HCT116 (cell line): ENCODE measurements at regions not wholly inside any gene's neighbourhood (a gene's known extent, or its start where the extent isn't known, plus 50 kb on each side); places are given as distances from the start of the nearest gene placed in this dataset.

Experiments used
- ATAC-seq: fragments of 200-7000 bp; cut with Tn5 transposase; 2 replicates; pipeline ENCODE4 v1.9.1; 2020; ENCODE audit warnings: mild to moderate bottlenecking, moderate library complexity
- BruUV-seq: library from RNA; stranded (reverse); fragments of 400-500 nt; replicated peaks from 2 replicates; lab custom pipeline; 2021; lab: Mats Ljungman, UMichigan
- CTCF ChIA-PET: fragments of 300-600 bp; sonication (Branson Sonifier 250); formaldehyde crosslinking; loops from one replicate; lab custom pipeline; 2021; ENCODE audit warnings: antibody characterized with exemption; lab: Charles Lee
- POLR2A ChIA-PET: fragments of 300-600, 350-600 bp; sonication (Branson Sonifier 250); formaldehyde crosslinking; loops from one replicate; lab custom pipeline; 2021; ENCODE audit warnings: antibody characterized with exemption; lab: Charles Lee
- RAD21 ChIA-PET, 2 experiments: fragments of 300-600 bp; sonication (Branson Sonifier 250); formaldehyde crosslinking; loops; one replicate each; lab custom pipeline; 2023; ENCODE audit warnings: low total read pairs in 2 of 2; ENCODE audit not compliant: uncharacterized antibody in 2 of 2, unreplicated experiment in 2 of 2, low non-redundant PET in 1 of 2; lab: Charles Lee
- DNase-seq: peaks from one replicate; pipeline ENCODE4 v3.0.0-alpha.2; 2010; ENCODE audit warnings: low read depth, low spot score
- H2AFZ ChIP-seq: fragments of 200-600 bp; shearing (Covaris generic), sonication (generic); 2 replicates; pipeline ENCODE4 v1.6.1; 2017; ENCODE audit warnings: low read depth, mixed run types, mixed read lengths, antibody characterized with exemption, low read length; ENCODE audit not compliant: poor library complexity, severe bottlenecking
- H3K27ac ChIP-seq: 2 replicates; pipeline ENCODE4 v1.5.1; 2012; ENCODE audit warnings: low read depth, low read length
- H3K27me3 ChIP-seq: fragments of 200-600 bp; sonication (generic); 2 replicates; pipeline ENCODE4 v1.6.1; 2016; ENCODE audit warnings: mixed run types, low read length, mixed read lengths; ENCODE audit not compliant: insufficient read depth
- H3K36me3 ChIP-seq, 2 experiments: fragments of 200-500 bp in 1 of 2; fragments of 200-600 bp in 1 of 2; sonication (Bioruptor generic) in 1 of 2; sonication (generic) in 1 of 2; 2 replicates each; pipeline versions ENCODE4 v1.5.1 to v1.6.1; 2014 to 2016; ENCODE audit warnings: low read length in 2 of 2, inconsistent platforms in 1 of 2, mixed read lengths in 1 of 2, mixed run types in 1 of 2; ENCODE audit not compliant: insufficient read depth in 2 of 2, control insufficient read depth in 1 of 2
- H3K4me1 ChIP-seq, 2 experiments: fragments of 200-600 bp in 1 of 2; sonication (generic) in 1 of 2; 2 replicates each; pipeline versions ENCODE4 v1.5.1 to v1.6.1; 2012 to 2017; ENCODE audit warnings: low read length in 2 of 2, inconsistent platforms in 1 of 2, mild to moderate bottlenecking in 1 of 2, mixed read lengths in 1 of 2, mixed run types in 1 of 2, moderate library complexity in 1 of 2; ENCODE audit not compliant: insufficient read depth in 2 of 2, control insufficient read depth in 1 of 2
- H3K4me2 ChIP-seq: fragments of 200-600 bp; sonication (generic); 2 replicates; pipeline ENCODE4 v1.6.1; 2017; ENCODE audit warnings: mixed run types, low read length, mixed read lengths
- H3K4me3 ChIP-seq, 2 experiments: fragments of 200-600 bp in 1 of 2; sonication (generic) in 1 of 2; replicated peaks in 1 of 2; 2 replicates each; pipeline ENCODE4 v1.5.1; 2011 to 2016; ENCODE audit warnings: low read length in 2 of 2, control low read depth in 1 of 2, low read depth in 1 of 2, mild to moderate bottlenecking in 1 of 2, mixed read lengths in 1 of 2, mixed run types in 1 of 2
- H3K79me2 ChIP-seq: fragments of 200-600 bp; sonication (generic); 2 replicates; pipeline ENCODE4 v1.6.1; 2017; ENCODE audit warnings: mild to moderate bottlenecking, mixed run types, low read length, moderate library complexity, mixed read lengths; ENCODE audit not compliant: insufficient read depth
- H3K9ac ChIP-seq: fragments of 200-600 bp; sonication (generic); 2 replicates; pipeline ENCODE4 v1.6.1; 2016; ENCODE audit warnings: low read length, mixed read lengths
- H3K9me2 ChIP-seq: fragments of 200-600 bp; sonication (generic), shearing (Covaris generic); 2 replicates; pipeline ENCODE4 v1.6.1; 2017; ENCODE audit warnings: mixed run types, mild to moderate bottlenecking, moderate library complexity; ENCODE audit not compliant: insufficient read depth
- H3K9me3 ChIP-seq, 2 experiments: fragments of 200-500 bp in 1 of 2; fragments of 200-600 bp in 1 of 2; sonication (Bioruptor generic) in 1 of 2; sonication (generic) in 1 of 2; 2 replicates each; pipeline ENCODE4 v1.6.1; 2014 to 2017; ENCODE audit warnings: low read length in 2 of 2, mixed read lengths in 2 of 2, inconsistent platforms in 1 of 2, low read depth in 1 of 2, mild to moderate bottlenecking in 1 of 2, mixed run types in 1 of 2, moderate library complexity in 1 of 2; ENCODE audit not compliant: control insufficient read depth in 1 of 2, insufficient read depth in 1 of 2
- H4K20me1 ChIP-seq: fragments of 200-600 bp; sonication (generic), shearing (Covaris generic); 2 replicates; pipeline ENCODE4 v1.6.1; 2017; ENCODE audit warnings: mixed run types, mild to moderate bottlenecking, moderate library complexity; ENCODE audit not compliant: insufficient read depth
- ATF3 ChIP-seq: IDR thresholded peaks from 2 replicates; pipeline ENCODE4 v1.6.1; 2012
- CBX3 ChIP-seq: IDR thresholded peaks from 2 replicates; pipeline ENCODE4 v1.6.1; 2012; ENCODE audit warnings: low read depth
- CEBPB ChIP-seq: IDR thresholded peaks from 2 replicates; pipeline ENCODE4 v1.6.1; 2012; ENCODE audit warnings: low read depth
- CTCF ChIP-seq, 3 experiments: fragments of 200-600 bp in 1 of 3; sonication (generic) in 1 of 3; IDR thresholded peaks in 2 of 3; conservative IDR thresholded peaks in 1 of 3; 2 replicates each; pipeline ENCODE4 v1.5.1; 2012 to 2017; ENCODE audit warnings: low read depth in 2 of 3, low read length in 2 of 3, antibody characterized with exemption in 1 of 3, borderline replicate concordance in 1 of 3, control low read depth in 1 of 3, mild to moderate bottlenecking in 1 of 3, mixed read lengths in 1 of 3, mixed run types in 1 of 3, moderate library complexity in 1 of 3; ENCODE audit not compliant: insufficient read depth in 1 of 3
- EGR1 ChIP-seq: IDR thresholded peaks from 2 replicates; pipeline ENCODE4 v1.6.1; 2012; ENCODE audit warnings: low read depth
- ELF1 ChIP-seq: IDR thresholded peaks from 2 replicates; pipeline ENCODE4 v1.6.1; 2012; ENCODE audit warnings: low read depth, borderline replicate concordance
- EZH2 ChIP-seq: fragments of 200-600 bp; sonication (generic); IDR thresholded peaks from 2 replicates; pipeline ENCODE4 v1.6.1; 2017; ENCODE audit warnings: antibody characterized with exemption, mixed run types
- EZH2phosphoT487 ChIP-seq: fragments of 200-600 bp; IDR thresholded peaks from 2 replicates; pipeline ENCODE4 v1.6.1; 2018; ENCODE audit warnings: antibody characterized with exemption, borderline replicate concordance
- FOSL1 ChIP-seq: IDR thresholded peaks from 2 replicates; pipeline ENCODE4 v1.6.1; 2012; ENCODE audit warnings: low read depth
- POLR2AphosphoS5 ChIP-seq: IDR thresholded peaks from 2 replicates; pipeline ENCODE4 v1.6.1; 2011; ENCODE audit warnings: mild to moderate bottlenecking, low read depth, low read length, moderate library complexity
- RAD21 ChIP-seq: IDR thresholded peaks from 2 replicates; pipeline ENCODE4 v1.6.1; 2012; ENCODE audit warnings: low read depth, mild to moderate bottlenecking
- REST ChIP-seq: IDR thresholded peaks from 2 replicates; pipeline ENCODE4 v1.6.1; 2012; ENCODE audit warnings: low read depth
- SIN3A ChIP-seq: IDR thresholded peaks from 2 replicates; pipeline ENCODE4 v1.6.1; 2012; ENCODE audit warnings: low read depth
- SP1 ChIP-seq: IDR thresholded peaks from 2 replicates; pipeline ENCODE4 v1.6.1; 2012; ENCODE audit warnings: low read depth
- SRF ChIP-seq: IDR thresholded peaks from 2 replicates; pipeline ENCODE4 v1.6.1; 2012; ENCODE audit warnings: low read depth
- TCF7L2 ChIP-seq: IDR thresholded peaks from 2 replicates; pipeline ENCODE4 v1.7.0; 2011; ENCODE audit warnings: borderline replicate concordance, inconsistent platforms; ENCODE audit not compliant: insufficient read depth, insufficient read length; ENCODE audit errors: extremely low read depth
- YY1 ChIP-seq: IDR thresholded peaks from 2 replicates; pipeline ENCODE4 v1.6.1; 2011; ENCODE audit warnings: low read length, low read depth, moderate library complexity, mild to moderate bottlenecking; ENCODE audit not compliant: insufficient replicate concordance; ENCODE audit errors: extremely low read depth
- ZFX ChIP-seq: fragments of 450-650 bp; IDR thresholded peaks from 2 replicates; pipeline ENCODE4 v1.6.1; 2017
- intact Hi-C: fragments of 100-400 bp; cut with micrococcal nuclease; formaldehyde crosslinking; loops from 2 replicates; pipeline ENCODE4 v1.10.0; 2022
- TF ChIP-seq, protein P1 (sequence below): IDR thresholded peaks from 2 replicates; pipeline ENCODE4 v1.6.1; 2011; ENCODE audit warnings: mild to moderate bottlenecking, low read length, moderate library complexity; ENCODE audit not compliant: insufficient replicate concordance; ENCODE audit errors: extremely low read depth
- TF ChIP-seq, protein P2 (sequence below): IDR thresholded peaks from 2 replicates; pipeline ENCODE4 v1.6.1; 2012

DNA sequence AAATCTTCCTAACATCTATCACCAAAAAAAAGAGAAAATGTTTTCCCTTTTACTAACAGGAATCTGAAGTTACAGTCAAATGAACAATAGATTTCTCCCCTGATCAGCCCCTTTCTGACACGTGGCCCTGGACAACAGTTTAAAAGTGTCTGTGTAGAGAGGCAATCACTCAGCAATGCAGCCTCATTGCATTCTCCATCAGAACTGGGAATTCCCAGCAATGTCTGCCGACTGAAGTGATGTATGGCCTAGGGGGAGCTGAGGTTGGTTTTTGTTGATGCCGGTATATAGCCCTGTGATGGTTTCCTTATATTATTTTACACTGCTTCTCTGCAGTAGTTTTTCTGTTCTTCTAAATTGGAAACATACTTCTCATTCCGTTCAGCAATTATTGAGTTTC lies 904.3 kb upstream of the CDH8 start:
- no TSS peak for BruUV-seq
- H2AFZ ChIP-seq: no peak overlapping the region
- POLR2A ChIA-PET: no interaction called here

More for the DNA sequence above, 904.3 kb upstream of the CDH8 start:
- H3K36me3 ChIP-seq: no peaks in the 10 kb centered on the region
- H3K79me2 ChIP-seq: no peaks in the 10 kb centered on the region
- no peaks in the 10 kb centered on the region for H3K9me2 ChIP-seq
- ChIA-PET CTCF (no interaction called here), RAD21 (no interaction called here)
- no peak overlapping the region for H3K4me2 ChIP-seq
- TF ChIP-seq REST (no peak), SRF (no peak), TCF7L2 (no peak), FOSL1 (no peak), RAD21 (no peak), ZFX (no peak), SIN3A (no peak), EGR1 (no peak), EZH2phosphoT487 (no peak), CEBPB (no peak), SP1 (no peak), EZH2 (no peak), CTCF (IDR thresholded peaks at IDR 0.05 in 2 of 3, conservative IDR thresholded peaks at IDR 0.05 in 1 of 3; ENCODE audit: borderline replicate concordance in 1 of 3, insufficient read depth in 1 of 3, low read depth in 2 of 3, low read length in 2 of 3) (no peak), CBX3 (no peak), ATF3 (no peak), YY1 (no peak), ELF1 (no peak), POLR2AphosphoS5 (no peak)
- TF ChIP-seq, protein P1, sequence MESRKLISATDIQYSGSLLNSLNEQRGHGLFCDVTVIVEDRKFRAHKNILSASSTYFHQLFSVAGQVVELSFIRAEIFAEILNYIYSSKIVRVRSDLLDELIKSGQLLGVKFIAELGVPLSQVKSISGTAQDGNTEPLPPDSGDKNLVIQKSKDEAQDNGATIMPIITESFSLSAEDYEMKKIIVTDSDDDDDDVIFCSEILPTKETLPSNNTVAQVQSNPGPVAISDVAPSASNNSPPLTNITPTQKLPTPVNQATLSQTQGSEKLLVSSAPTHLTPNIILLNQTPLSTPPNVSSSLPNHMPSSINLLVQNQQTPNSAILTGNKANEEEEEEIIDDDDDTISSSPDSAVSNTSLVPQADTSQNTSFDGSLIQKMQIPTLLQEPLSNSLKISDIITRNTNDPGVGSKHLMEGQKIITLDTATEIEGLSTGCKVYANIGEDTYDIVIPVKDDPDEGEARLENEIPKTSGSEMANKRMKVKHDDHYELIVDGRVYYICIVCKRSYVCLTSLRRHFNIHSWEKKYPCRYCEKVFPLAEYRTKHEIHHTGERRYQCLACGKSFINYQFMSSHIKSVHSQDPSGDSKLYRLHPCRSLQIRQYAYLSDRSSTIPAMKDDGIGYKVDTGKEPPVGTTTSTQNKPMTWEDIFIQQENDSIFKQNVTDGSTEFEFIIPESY: no peak
- TF ChIP-seq, protein P2, sequence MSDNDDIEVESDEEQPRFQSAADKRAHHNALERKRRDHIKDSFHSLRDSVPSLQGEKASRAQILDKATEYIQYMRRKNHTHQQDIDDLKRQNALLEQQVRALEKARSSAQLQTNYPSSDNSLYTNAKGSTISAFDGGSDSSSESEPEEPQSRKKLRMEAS: no peak
- no peak overlapping the region for H3K4me3 ChIP-seq
- no peaks in the 10 kb centered on the region for H3K27me3 ChIP-seq
- H3K9me3 ChIP-seq: peaks cover 14 to 17% of the 10 kb centered on the region in 2 experiments; a peak in 2 of 4 replicates
- H3K9ac ChIP-seq: no peak overlapping the region
- intact Hi-C loops: no loop called here
- no peak overlapping the region for H3K27ac ChIP-seq
- H3K4me1 ChIP-seq: no peaks in the 10 kb centered on the region
- DNase-seq (no peak), ATAC-seq (no peak)
- H4K20me1 ChIP-seq: no peaks in the 10 kb centered on the region
